DMS53 (cell line): ENCODE measurements at regions not wholly inside any gene's neighbourhood (a gene's known extent, or its start where the extent isn't known, plus 50 kb on each side); places are given as distances from the start of the nearest gene placed in this dataset.

ENCODE experiments used
- DNase-seq: peaks from one replicate; lab custom pipeline; 2025; lab: John Stamatoyannopoulos, UW

- DNase-seq: no peak
These were observed 535.2 kb downstream of the METTL4 start for GRCh38 chr18:2036086-2036485.

DNA sequence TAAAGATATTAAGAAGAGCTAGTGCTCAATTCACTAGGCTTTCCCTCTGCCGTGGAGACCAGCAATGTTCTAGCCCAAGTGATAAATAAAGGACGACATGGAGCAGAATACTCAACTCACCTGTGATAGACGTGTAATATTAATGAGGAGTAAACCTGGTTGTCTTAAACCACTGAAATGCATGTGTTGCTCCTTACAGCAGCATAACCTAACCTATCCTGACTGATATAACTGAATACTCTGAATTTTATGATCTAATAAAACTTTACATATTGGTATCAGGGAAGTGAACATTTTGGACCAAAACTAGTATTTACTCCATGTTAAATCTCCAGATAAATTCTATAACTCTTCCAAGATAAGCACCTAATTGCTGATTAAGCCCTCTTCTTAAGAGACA, 531.0 kb downstream of the METTL4 start:
- DNase-seq: no peak

GRCh38 chr18:2049986-2050385, 521.3 kb downstream of the METTL4 start:
- no peak for DNase-seq

DNA sequence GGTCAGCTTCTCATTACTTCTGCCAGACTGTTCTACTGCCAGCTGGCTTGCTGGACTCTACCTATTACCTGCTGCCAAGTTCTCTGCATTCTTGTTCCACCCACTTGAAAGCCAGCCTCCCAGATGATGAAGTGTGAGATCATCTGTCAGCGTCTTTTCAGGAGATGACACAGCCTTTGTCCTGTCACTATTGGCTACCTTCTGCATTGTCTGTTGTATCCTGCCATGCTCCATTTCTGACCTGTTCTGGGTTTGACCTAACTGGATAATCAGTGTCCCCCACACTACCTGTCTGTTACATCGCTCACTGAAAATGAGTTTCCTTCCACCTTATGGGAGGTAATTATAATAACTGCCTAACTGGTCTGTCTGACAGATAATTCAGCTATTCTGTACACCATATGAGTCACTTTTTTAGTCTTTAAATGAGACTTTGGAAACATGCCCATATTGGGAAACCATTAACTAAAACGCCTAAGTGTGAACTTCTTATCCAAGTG, 520.6 kb downstream of the METTL4 start:
- DNase-seq: peak; percentile 92

- DNase-seq: no peak
These were observed 517.7 kb downstream of the METTL4 start for GRCh38 chr18:2053490-2054089.

DNA sequence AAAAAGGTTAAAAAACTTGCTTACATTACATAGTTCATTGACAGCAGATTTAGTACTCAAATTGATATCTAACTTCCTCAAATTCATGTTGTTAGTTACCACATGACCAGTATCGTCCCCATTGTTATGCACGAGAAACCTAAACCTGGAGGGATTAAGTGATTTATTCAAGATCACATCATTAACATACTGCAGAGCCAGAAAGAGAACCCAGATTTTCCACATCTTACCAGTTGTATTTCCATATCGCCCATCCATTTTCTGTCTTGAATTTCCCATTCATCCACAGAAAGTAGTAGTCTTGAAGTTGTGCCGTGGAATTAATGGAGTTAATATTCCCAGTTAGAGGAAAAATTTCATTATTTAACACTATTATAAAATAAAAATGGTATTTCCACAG, 512.0 kb downstream of the METTL4 start:
- no peak for DNase-seq

- peak; percentile 41 for DNase-seq
These were observed 511.2 kb downstream of the METTL4 start for GRCh38 chr18:2060086-2060485.

DNA sequence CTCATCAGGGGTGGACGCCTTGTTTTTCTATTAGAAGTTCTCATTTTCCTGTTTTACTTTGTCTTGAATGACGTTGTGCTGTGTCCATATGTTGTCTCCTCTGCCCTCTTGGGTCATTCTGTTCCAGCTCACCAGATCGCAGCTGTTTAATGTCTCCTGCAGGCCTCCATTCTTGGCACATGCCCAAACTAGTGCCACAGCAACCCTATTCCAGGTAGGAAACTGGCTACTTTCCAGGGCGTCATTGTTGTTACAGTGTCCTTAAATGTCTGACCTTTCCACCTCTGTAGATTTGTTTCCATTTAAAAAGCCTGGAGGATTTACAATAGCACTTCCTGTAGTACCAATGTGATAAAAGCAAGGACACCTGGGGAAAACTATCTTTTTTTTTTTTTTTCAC, 500.7 kb downstream of the METTL4 start:
- peak; percentile 99 for DNase-seq

GRCh38 chr18:2075499-2075898, 495.8 kb downstream of the METTL4 start:
- DNase-seq: no peak

DNA sequence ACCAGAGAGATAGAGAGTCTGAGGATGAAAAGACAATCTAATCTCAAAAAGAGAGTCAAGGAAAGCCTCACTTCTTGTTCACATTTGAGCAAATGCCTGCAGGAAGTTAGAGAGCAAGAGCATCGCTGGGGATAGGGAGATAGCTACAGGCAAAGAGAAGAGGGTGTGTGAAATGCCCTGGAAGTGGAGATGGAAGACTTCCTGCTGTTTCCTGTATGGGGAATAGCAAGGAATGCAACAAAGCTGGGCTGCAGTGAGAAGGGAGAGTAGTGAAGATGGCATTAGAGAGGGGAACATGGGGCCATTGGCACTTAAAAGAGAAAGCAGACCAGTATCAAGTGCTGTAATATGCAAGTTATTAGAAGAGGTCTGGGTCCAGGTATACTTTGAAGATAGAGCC, 488.6 kb downstream of the METTL4 start:
- no peak for DNase-seq

- peak; percentile 80 for DNase-seq
These were observed 487.6 kb downstream of the METTL4 start for GRCh38 chr18:2083691-2084090.

DNA sequence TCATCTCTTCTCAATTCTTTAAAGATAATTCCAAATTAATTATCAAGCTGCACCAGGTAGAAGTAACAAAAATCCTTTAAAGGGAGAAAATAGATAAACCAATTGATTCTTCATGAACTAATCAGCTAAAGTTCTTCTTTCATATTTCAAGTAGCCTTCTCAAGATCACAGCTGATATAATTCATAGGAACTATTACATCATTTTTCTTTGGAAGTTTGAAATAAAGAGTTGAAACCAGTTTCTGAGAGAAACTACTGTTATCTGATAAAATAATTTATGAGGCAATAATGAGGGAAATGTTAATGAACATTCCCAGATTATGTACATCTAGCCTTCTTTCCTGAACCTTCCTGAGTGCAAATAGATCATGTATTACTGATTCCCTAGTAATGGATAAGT, 484.9 kb downstream of the METTL4 start:
- no peak for DNase-seq

GRCh38 chr18:2087877-2088673, 483.2 kb downstream of the METTL4 start:
- DNase-seq: no peak

DNA sequence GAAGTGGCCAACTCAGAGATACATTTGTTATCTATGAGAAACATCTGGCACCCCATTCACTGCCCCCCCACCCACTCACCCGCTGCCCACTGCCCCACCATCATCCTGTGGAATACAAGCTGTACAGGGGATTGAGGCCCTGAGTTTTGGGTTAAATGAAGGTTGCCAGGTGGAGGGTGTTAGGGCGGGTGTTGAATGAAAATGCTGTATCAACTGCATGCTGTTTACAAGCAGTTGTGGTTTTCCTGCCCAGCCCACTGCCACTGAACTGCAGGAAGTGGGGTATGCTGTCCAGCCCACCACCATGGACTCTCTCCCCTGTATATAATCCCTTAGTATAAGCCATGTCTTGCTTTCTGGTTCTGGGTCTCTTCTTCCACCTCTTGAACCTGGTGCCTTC, 481.9 kb downstream of the METTL4 start:
- no peak for DNase-seq

- no peak for DNase-seq
These were observed 479.4 kb downstream of the METTL4 start for GRCh38 chr18:2091937-2092336.

DNA sequence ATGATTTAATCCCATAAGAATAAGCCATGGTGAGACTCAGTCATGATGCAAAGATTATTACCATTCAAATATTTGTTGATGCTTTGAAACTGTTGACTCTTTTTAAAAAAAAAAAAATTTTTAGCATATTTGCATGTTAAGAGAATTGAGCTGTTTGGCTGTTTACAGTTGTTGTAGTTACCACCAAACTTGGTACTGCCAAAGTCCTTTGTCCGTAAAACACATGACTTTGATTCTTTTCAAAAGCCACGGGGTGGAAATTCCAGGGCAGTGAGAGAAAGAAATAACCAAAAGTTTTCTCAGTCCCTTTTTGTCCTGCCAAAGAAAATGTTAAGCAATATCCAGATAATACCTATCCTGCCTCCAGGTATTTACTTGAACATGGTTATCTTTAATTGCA, 474.8 kb downstream of the METTL4 start:
- DNase-seq: no peak

DNA sequence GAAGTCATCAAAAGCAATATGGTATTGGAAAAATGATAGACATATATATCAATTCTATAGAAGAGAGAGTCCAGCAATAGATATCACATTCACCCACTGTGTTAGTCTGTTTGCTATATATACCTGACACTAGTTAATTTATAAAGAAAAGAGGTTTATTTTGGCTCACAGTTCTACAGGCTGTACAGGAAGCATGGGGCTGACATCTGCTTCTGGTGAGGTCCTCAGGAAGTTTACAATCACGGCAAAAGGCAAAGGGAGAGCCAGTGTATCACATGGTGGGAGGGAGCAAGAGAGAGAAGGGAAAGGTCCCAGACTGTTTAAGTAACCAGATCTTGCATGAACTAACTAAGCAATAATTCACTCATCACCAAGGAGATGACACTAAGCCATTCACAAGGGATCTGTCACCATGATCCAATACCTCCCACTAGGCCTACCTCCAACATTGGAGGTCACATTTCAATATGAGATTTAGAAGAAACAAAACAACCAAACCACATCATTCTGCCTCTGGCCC, 470.6 kb downstream of the METTL4 start:
- no peak for DNase-seq

- no peak for DNase-seq
These were observed 469.3 kb downstream of the METTL4 start for GRCh38 chr18:2102022-2102421.

GRCh38 chr18:2103299-2103698, 468.0 kb downstream of the METTL4 start:
- no peak for DNase-seq

GRCh38 chr18:2104620-2105462, 466.5 kb downstream of the METTL4 start:
- DNase-seq: peak; percentile 86

DNA sequence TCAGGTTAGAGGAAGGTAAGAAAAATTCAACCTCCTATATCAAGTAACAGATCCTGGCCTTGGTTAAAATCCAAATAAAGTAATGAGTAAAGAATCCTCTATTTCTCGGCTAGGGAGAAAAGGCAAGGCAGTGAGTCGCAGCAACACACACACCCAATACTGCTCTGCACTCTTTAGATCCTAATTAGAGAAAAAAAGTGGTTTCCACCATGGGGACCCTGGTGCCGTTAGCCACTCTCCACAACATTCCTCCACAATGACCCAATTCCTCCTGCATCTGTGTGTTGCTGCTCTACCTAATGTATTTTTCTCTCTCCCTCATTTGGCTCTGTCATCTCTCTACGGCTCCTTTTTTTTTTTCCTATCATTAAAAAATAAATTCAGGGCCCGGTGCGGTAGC, 462.7 kb downstream of the METTL4 start:
- no peak for DNase-seq

- DNase-seq: no peak
These were observed 459.8 kb downstream of the METTL4 start for GRCh38 chr18:2111456-2111855.
